Vagina (tissue), 2 donors: ENCODE measurements at regions not wholly inside any gene's neighbourhood (a gene's known extent, or its start where the extent isn't known, plus 50 kb on each side); places are given as distances from the start of the nearest gene placed in this dataset.

Experiments
- DNase-seq, 2 donors: peaks; one replicate each; pipeline ENCODE4 v3.0.0-alpha.2; 2017; ENCODE audit errors: extremely low spot score in 2 of 2
- H3K27ac ChIP-seq: fragments of 200-600 bp; sonication (generic); one replicate; pipeline ENCODE4 v1.5.1; 2019
- H3K27me3 ChIP-seq: fragments of 200-600 bp; sonication (generic); one replicate; pipeline ENCODE4 v1.5.1; 2019
- H3K36me3 ChIP-seq, 2 donors: fragments of 200-600 bp; sonication (generic); one replicate each; pipeline ENCODE4 v1.5.1; 2017 to 2019
- H3K4me1 ChIP-seq: fragments of 200-600 bp; sonication (generic); one replicate; pipeline ENCODE4 v1.5.1; 2019
- H3K4me3 ChIP-seq, 2 donors: fragments of 200-600 bp; sonication (generic); 1 replicate in 1 of 2; 2 replicates in 1 of 2; pipeline ENCODE4 v1.5.1; 2016 to 2019
- H3K9me3 ChIP-seq: fragments of 200-600 bp; sonication (generic); one replicate; pipeline ENCODE4 v1.5.1; 2019
- POLR2A ChIP-seq, 2 donors: fragments of 450-650 bp; IDR thresholded peaks; one replicate each; pipeline ENCODE4 v1.6.1; 2017; ENCODE audit warnings: antibody characterized with exemption in 2 of 2, mild to moderate bottlenecking in 2 of 2, moderate library complexity in 2 of 2
- POLR2AphosphoS5 ChIP-seq, 2 donors: sonication (generic); formaldehyde crosslinking; IDR thresholded peaks; one replicate each; pipeline ENCODE4 v1.9.0; 2017; ENCODE audit warnings: antibody characterized with exemption in 2 of 2, mild to moderate bottlenecking in 2 of 2, low read depth in 1 of 2; ENCODE audit not compliant: insufficient read depth in 1 of 2
- intact Hi-C: fragments of 100-400 bp; cut with DNase I; formaldehyde crosslinking; loops from one replicate; pipeline ENCODE4 v1.15.1; 2023
- TF ChIP-seq, protein P1 (sequence below), 3 experiments: fragments of 450-650 bp in 2 of 3; fragments of 200-600 bp in 1 of 3; sonication (generic) in 1 of 3; IDR thresholded peaks; one replicate each; pipeline ENCODE4 v1.5.1; 2017 to 2019; ENCODE audit warnings: antibody characterized with exemption in 3 of 3, mild to moderate bottlenecking in 2 of 3, moderate library complexity in 2 of 3

DNA sequence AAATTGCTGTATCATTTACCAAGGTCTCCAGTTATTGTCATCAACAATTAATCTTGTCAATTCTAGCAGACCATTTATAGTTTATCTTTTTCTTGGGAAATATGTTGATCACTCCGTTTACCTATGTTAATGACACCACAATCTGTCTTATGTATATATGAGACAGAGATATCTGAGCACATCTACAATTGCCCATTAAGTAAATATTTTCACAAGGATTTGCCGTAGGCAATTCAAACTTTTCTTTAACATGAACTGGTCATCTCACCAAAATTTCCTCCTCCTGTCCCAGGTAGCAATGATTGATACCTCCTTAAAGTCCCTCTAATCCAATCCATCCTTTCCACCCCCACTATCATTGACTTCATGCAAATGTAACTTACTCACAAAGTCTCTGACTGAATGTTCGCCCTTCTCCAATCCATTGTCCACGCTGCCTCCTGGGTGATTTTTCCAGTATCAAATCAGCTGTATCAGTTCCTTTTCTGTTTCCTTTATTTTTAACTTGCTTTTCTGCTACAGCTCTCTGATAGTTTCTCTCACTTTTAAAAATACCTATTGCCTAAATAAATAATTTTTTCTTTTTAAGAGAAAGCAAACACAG, 138.3 kb downstream of the GNAT3 start:
- H3K27me3 ChIP-seq = no peaks in the 10 kb centered on the region
- H3K27ac ChIP-seq = no peak overlapping the region
- no peak overlapping the region for H3K4me3 ChIP-seq
- H3K9me3 ChIP-seq = no peaks in the 10 kb centered on the region
- H3K36me3 ChIP-seq = no peaks in the 10 kb centered on the region
- TF ChIP-seq, protein P1, sequence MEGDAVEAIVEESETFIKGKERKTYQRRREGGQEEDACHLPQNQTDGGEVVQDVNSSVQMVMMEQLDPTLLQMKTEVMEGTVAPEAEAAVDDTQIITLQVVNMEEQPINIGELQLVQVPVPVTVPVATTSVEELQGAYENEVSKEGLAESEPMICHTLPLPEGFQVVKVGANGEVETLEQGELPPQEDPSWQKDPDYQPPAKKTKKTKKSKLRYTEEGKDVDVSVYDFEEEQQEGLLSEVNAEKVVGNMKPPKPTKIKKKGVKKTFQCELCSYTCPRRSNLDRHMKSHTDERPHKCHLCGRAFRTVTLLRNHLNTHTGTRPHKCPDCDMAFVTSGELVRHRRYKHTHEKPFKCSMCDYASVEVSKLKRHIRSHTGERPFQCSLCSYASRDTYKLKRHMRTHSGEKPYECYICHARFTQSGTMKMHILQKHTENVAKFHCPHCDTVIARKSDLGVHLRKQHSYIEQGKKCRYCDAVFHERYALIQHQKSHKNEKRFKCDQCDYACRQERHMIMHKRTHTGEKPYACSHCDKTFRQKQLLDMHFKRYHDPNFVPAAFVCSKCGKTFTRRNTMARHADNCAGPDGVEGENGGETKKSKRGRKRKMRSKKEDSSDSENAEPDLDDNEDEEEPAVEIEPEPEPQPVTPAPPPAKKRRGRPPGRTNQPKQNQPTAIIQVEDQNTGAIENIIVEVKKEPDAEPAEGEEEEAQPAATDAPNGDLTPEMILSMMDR (IDR thresholded peaks at IDR 0.05) = no peak
- no peak for DNase-seq
- no peaks in the 10 kb centered on the region for H3K4me1 ChIP-seq
- intact Hi-C loops = no loop called here

DNA sequence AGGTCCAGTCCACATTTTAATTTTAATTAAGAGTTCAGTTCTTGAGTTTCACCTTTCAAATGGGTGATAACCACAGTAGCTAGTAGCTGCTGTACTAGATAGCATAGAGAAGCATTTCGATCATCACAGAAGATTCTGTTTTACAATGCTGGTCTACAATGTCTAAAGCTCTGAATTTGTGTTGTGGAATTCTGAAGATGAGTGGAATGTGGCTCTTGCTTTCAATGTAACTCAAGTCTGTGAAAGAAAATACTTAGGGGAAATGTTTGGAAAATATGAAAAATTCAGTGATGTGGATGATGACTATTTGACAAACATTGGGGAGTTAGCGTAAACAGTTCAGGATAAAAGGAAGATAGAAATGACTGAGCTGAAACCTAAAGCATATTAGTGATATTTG, 139.4 kb downstream of the GNAT3 start:
- no peak for DNase-seq
- no peaks in the 10 kb centered on the region for H3K27me3 ChIP-seq
- intact Hi-C loops = no loop called here
- H3K4me3 ChIP-seq = no peak overlapping the region
- H3K36me3 ChIP-seq = no peaks in the 10 kb centered on the region
- H3K4me1 ChIP-seq = no peaks in the 10 kb centered on the region
- TF ChIP-seq POLR2A (IDR thresholded peaks at IDR 0.05) (no peak), POLR2AphosphoS5 (IDR thresholded peaks at IDR 0.05; ENCODE audit: insufficient read depth in 1 of 2, low read depth in 1 of 2) (no peak)
- TF ChIP-seq, protein P1 (IDR thresholded peaks at IDR 0.05) = no peak
- H3K27ac ChIP-seq = no peak overlapping the region
- H3K9me3 ChIP-seq = no peaks in the 10 kb centered on the region

DNA sequence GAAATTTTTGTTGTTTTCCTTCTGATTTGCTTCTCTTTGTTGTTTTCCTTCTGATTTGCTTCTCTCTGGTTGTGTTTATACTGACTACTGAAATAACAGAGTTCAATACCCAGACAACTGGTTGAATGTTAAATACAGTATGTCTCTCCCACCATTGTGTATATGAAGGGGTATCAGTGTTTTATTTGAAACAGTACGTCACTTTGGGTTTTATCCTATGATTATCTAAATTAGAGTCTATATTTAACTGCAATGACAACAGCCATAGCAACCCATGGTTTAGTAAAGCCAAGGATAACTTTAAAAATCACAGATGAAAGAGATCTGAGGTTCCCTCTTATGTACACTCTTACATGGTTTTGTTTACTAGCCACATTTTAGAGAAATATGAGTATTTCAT, 141.3 kb downstream of the GNAT3 start:
- no peak overlapping the region for H3K27ac ChIP-seq
- no peaks in the 10 kb centered on the region for H3K36me3 ChIP-seq
- no peak overlapping the region for H3K4me3 ChIP-seq
- no peaks in the 10 kb centered on the region for H3K4me1 ChIP-seq
- H3K9me3 ChIP-seq = no peaks in the 10 kb centered on the region
- H3K27me3 ChIP-seq = no peaks in the 10 kb centered on the region
- no peak for DNase-seq
- TF ChIP-seq POLR2A (IDR thresholded peaks at IDR 0.05) (no peak), POLR2AphosphoS5 (IDR thresholded peaks at IDR 0.05; ENCODE audit: insufficient read depth in 1 of 2, low read depth in 1 of 2) (no peak)
- TF ChIP-seq, protein P1 (IDR thresholded peaks at IDR 0.05) = no peak
- intact Hi-C loops = no loop called here

DNA sequence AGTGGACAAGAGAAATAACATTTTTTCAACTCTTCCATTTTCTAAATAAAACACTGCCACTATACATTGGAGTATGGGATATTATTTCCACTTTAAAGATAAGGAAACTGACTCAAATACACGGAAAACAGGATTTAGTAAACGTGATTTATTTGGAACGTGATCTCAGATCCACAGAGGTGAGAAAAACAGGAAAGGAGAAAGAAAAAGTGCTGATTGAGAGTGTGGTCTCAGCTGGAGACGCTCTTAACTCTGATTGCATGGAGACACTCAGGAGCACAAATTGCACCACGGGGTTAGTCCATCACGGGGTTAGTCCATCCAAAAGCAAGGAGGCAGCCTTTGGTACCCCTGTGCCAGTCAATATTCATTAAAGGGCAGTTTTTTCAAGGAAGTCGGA, 142.5 kb downstream of the GNAT3 start:
- H3K27ac ChIP-seq = no peak overlapping the region
- no peaks in the 10 kb centered on the region for H3K9me3 ChIP-seq

DNA sequence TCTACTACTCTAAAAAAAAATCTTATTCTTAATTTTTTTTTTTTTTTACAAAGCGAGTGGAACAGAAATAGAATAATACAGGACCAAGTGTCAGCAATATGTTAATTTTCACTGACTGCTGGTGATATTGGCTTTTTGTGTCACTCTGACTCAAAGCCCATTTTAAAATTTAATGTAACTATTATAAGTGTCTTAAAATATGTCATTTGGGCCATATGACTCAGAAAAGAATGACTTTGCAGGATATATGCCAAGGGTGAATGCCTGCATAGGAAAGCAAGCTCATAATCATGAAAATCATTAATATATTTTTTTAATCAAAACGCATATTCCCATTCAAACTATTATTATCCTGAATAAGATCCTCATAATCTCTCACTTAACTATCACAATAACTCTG, 149.2 kb downstream of the GNAT3 start:
- no peaks in the 10 kb centered on the region for H3K9me3 ChIP-seq
- TF ChIP-seq, protein P1 (IDR thresholded peaks at IDR 0.05) = no peak
- TF ChIP-seq POLR2A (IDR thresholded peaks at IDR 0.05) = no peak
- no peak for TF ChIP-seq POLR2AphosphoS5 (IDR thresholded peaks at IDR 0.05; ENCODE audit: insufficient read depth in 1 of 2, low read depth in 1 of 2)
- no peak overlapping the region for H3K27ac ChIP-seq
- no peak overlapping the region for H3K4me3 ChIP-seq
- H3K4me1 ChIP-seq = no peaks in the 10 kb centered on the region
- DNase-seq = no peak
- no peaks in the 10 kb centered on the region for H3K27me3 ChIP-seq
- intact Hi-C loops = no loop called here
- no peaks in the 10 kb centered on the region for H3K36me3 ChIP-seq

More for the DNA sequence above, 142.5 kb downstream of the GNAT3 start:
- H3K4me3 ChIP-seq = no peak overlapping the region
- intact Hi-C loops = no loop called here
- TF ChIP-seq, protein P1 (IDR thresholded peaks at IDR 0.05) = no peak
- TF ChIP-seq POLR2AphosphoS5 (IDR thresholded peaks at IDR 0.05; ENCODE audit: insufficient read depth in 1 of 2, low read depth in 1 of 2) = no peak
- no peak for TF ChIP-seq POLR2A (IDR thresholded peaks at IDR 0.05)
- no peaks in the 10 kb centered on the region for H3K36me3 ChIP-seq
- no peak for DNase-seq
- H3K4me1 ChIP-seq = no peaks in the 10 kb centered on the region
- H3K27me3 ChIP-seq = no peaks in the 10 kb centered on the region
